ELR (cell line): ENCODE measurements at regions not wholly inside any gene's neighbourhood (a gene's known extent, or its start where the extent isn't known, plus 50 kb on each side); places are given as distances from the start of the nearest gene placed in this dataset.
"Not testable (repeated sequence)": the region's sequence is repeated elsewhere in the genome, so short reads cannot be mapped to it uniquely, and the experiment has no call there.

ENCODE experiments used
- DNase-seq: peaks from one replicate; pipeline ENCODE4 v3.0.0-alpha.2; 2015; ENCODE audit warnings: low read depth

GRCh38 chr1:206256935-206257334, 53.6 kb downstream of the SRGAP2 start:
- not testable (repeated sequence) for DNase-seq

GRCh38 chr1:206261473-206261872, 58.1 kb downstream of the SRGAP2 start:
- DNase-seq, result not testable (repeated sequence)

GRCh38 chr1:206262424-206262823, 59.1 kb downstream of the SRGAP2 start:
- DNase-seq, result not testable (repeated sequence)

GRCh38 chr1:206264916-206265315, 61.6 kb downstream of the SRGAP2 start:
- not testable (repeated sequence) for DNase-seq

GRCh38 chr1:206271153-206271552, 67.8 kb downstream of the SRGAP2 start:
- DNase-seq, result not testable (repeated sequence)

- DNase-seq, result not testable (repeated sequence)
These were observed 69.8 kb downstream of the SRGAP2 start for GRCh38 chr1:206273104-206273503.

- not testable (repeated sequence) for DNase-seq
These were observed 72.8 kb downstream of the SRGAP2 start for GRCh38 chr1:206276143-206276542.

- DNase-seq, result peak; percentile 1
These were observed 75.3 kb downstream of the SRGAP2 start for GRCh38 chr1:206278683-206279082.

GRCh38 chr1:206280683-206281082, 77.3 kb downstream of the SRGAP2 start:
- not testable (repeated sequence) for DNase-seq

- DNase-seq, result not testable (repeated sequence)
These were observed 78.7 kb downstream of the SRGAP2 start for GRCh38 chr1:206281912-206282654.

- DNase-seq, result not testable (repeated sequence)
These were observed 82.0 kb downstream of the SRGAP2 start for GRCh38 chr1:206285024-206285960.

GRCh38 chr1:206287759-206288158, 84.4 kb downstream of the SRGAP2 start:
- DNase-seq, result not testable (repeated sequence)

- DNase-seq, result not testable (repeated sequence)
These were observed 85.1 kb downstream of the SRGAP2 start for GRCh38 chr1:206288453-206288852.

- DNase-seq, result not testable (repeated sequence)
These were observed 94.0 kb downstream of the SRGAP2 start for GRCh38 chr1:206297145-206298031.

- DNase-seq, result not testable (repeated sequence)
These were observed 94.7 kb downstream of the SRGAP2 start for GRCh38 chr1:206298032-206298392.

GRCh38 chr1:206299181-206299791, 95.9 kb downstream of the SRGAP2 start:
- not testable (repeated sequence) for DNase-seq

- DNase-seq, result not testable (repeated sequence)
These were observed 96.6 kb downstream of the SRGAP2 start for GRCh38 chr1:206299942-206300341.

GRCh38 chr1:206302056-206302455, 98.7 kb downstream of the SRGAP2 start:
- peak; percentile 16 for DNase-seq

- not testable (repeated sequence) for DNase-seq
These were observed 104.1 kb downstream of the SRGAP2 start for GRCh38 chr1:206307442-206307841.

- DNase-seq, result not testable (repeated sequence)
These were observed 107.6 kb downstream of the SRGAP2 start for GRCh38 chr1:206310948-206311347.

- not testable (repeated sequence) for DNase-seq
These were observed 108.4 kb downstream of the SRGAP2 start for GRCh38 chr1:206311611-206312273.
